WERI-Rb-1 (cell line): ENCODE measurements at regions not wholly inside any gene's neighbourhood (a gene's known extent, or its start where the extent isn't known, plus 50 kb on each side); places are given as distances from the start of the nearest gene placed in this dataset.
"Not testable (repeated sequence)": the region's sequence is repeated elsewhere in the genome, so short reads cannot be mapped to it uniquely, and the experiment has no call there.

Source experiments
- DNase-seq: peaks from one replicate; pipeline ENCODE4 v3.0.0-alpha.2; 2020
- H3K27ac ChIP-seq: fragments of 250-450 bp; sonication (Bioruptor Pico); 2 replicates; pipeline ENCODE4 v1.5.1; 2020; ENCODE audit warnings: mild to moderate bottlenecking, moderate library complexity
- H3K27me3 ChIP-seq: fragments of 250-450 bp; sonication (Bioruptor Pico); 2 replicates; pipeline ENCODE4 v1.5.1; 2021; ENCODE audit warnings: mild to moderate bottlenecking, low read depth, moderate library complexity; ENCODE audit not compliant: insufficient read depth, severe bottlenecking
- H3K36me3 ChIP-seq: fragments of 250-450 bp; sonication (Bioruptor Pico); 2 replicates; pipeline ENCODE4 v1.5.1; 2020; ENCODE audit warnings: mild to moderate bottlenecking, moderate library complexity
- H3K4me3 ChIP-seq: 2 replicates; pipeline ENCODE4 v1.5.1; 2011; ENCODE audit warnings: low read depth, mild to moderate bottlenecking, control low read depth, low read length
- H3K9me3 ChIP-seq: fragments of 250-450 bp; sonication (Bioruptor Pico); 2 replicates; pipeline ENCODE4 v1.5.1; 2021; ENCODE audit warnings: mild to moderate bottlenecking, moderate library complexity; ENCODE audit not compliant: severe bottlenecking
- TF ChIP-seq, protein P1 (sequence below): IDR thresholded peaks from 2 replicates; pipeline ENCODE4 v1.5.1; 2011; ENCODE audit warnings: low read depth, mild to moderate bottlenecking, control low read depth, inconsistent platforms, low read length

DNA sequence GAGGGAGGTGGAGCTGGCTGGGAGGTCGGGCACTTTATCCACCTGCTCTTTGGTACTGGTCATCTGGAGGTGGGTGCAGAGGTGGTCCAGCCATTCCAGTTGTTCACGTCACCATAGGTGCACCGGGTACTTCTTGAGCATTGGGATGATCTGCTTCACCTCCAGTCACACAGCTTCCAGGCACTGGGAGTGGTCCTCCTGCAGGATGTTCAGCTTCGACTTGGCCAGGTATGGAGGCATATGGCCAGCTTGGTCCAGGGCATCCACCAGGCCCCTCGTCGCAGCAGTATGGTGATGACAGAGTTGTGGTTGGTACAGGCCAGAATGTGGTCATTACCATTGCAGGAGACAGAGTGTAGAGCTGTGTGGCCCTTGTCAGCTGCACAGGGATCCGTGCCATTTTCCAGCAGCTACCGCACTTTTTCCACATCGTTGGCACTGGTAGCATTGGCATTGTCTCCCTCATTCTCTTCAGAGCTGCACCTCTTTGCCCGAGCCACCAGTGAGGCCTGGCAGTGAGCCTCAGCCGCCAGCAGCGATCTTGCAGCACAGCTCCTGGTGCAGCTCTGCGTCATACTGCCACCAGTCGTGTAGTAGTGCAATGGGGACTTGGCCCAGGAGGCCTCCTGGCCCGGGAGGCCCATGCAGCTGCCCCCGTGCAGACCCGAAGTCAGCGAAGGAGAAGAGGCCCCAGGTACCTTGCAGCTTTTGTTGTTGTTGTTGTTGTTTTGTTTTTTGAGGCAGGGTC is 150.9 kb downstream of the ZNF22 start:
- no peaks in the 10 kb centered on the region for H3K36me3 ChIP-seq
- TF ChIP-seq, protein P1, sequence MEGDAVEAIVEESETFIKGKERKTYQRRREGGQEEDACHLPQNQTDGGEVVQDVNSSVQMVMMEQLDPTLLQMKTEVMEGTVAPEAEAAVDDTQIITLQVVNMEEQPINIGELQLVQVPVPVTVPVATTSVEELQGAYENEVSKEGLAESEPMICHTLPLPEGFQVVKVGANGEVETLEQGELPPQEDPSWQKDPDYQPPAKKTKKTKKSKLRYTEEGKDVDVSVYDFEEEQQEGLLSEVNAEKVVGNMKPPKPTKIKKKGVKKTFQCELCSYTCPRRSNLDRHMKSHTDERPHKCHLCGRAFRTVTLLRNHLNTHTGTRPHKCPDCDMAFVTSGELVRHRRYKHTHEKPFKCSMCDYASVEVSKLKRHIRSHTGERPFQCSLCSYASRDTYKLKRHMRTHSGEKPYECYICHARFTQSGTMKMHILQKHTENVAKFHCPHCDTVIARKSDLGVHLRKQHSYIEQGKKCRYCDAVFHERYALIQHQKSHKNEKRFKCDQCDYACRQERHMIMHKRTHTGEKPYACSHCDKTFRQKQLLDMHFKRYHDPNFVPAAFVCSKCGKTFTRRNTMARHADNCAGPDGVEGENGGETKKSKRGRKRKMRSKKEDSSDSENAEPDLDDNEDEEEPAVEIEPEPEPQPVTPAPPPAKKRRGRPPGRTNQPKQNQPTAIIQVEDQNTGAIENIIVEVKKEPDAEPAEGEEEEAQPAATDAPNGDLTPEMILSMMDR, result no peak
- H3K4me3 ChIP-seq, result no peak overlapping the region
- no peak for DNase-seq
- H3K27ac ChIP-seq, result no peak overlapping the region
- no peaks in the 10 kb centered on the region for H3K27me3 ChIP-seq
- no peaks in the 10 kb centered on the region for H3K9me3 ChIP-seq

DNA sequence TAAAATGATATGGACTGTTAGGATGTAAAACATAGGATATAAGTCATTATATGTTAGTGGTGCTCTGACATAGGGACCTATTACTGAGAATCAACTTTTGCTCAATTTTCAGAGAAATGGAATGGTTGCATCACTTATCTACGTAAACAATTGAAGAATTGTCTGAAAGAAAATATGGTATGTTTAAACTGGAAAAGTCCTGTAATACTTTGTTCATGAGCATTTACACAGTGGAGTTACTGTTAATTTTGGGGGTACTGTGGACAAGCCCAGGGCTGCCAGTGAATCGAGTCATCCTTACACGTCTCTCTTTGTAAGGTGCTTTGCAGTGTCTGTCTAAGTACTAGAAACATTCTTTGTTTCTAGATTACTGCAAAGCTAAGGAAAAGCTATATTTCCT is 152.0 kb downstream of the ZNF22 start:
- H3K27ac ChIP-seq, result no peak overlapping the region
- TF ChIP-seq, protein P1, result no peak
- no peaks in the 10 kb centered on the region for H3K27me3 ChIP-seq
- H3K36me3 ChIP-seq, result no peaks in the 10 kb centered on the region
- no peak overlapping the region for H3K4me3 ChIP-seq
- DNase-seq, result no peak
- H3K9me3 ChIP-seq, result no peaks in the 10 kb centered on the region

DNA sequence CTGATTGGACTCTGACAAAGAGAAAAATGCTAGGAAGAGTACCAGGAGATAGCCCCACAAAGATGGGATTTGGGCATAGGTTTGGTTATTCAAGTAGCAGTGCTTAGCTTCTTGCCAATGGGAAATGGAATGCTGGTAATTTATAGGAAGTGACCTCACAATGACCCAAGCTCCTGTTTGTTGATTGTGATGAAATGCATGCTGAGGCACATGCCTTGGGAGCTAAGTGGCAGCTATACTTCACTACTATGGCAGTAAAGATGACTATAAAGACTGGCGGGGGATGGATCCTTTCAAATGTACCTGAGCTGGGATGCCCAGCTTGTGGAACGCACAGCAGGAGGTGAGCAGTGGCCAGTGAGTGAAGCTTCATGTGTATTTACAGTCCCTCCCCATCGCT is 153.8 kb downstream of the ZNF22 start:
- TF ChIP-seq, protein P1, result no peak
- Histone ChIP-seq H3K36me3 (no peaks in the 10 kb centered on the region), H3K27ac (no peak overlapping the region), H3K9me3 (no peaks in the 10 kb centered on the region), H3K27me3 (no peaks in the 10 kb centered on the region), H3K4me3 (no peak overlapping the region)
- DNase-seq, result no peak

DNA sequence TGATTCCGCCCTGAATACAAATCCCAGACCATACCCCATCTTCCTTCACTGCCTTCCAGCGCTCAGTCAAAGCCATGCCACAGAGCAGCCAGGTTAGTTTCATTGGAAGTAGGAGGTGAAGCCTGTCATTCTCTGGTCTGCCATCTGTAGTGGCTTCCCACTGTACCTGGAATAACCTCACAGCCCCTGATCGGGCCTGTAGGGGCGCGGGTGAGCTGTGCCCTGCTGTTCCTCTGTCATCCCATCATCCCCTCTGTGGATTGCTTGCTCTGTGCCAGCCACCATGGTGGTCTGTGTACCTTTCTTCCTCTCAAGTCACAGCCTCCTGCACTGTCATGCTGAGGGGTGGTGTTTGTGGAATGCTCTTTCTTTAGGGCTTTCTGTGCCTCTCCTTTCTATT is 155.1 kb downstream of the ZNF22 start:
- Histone ChIP-seq H3K27ac (no peak overlapping the region), H3K4me3 (no peak overlapping the region), H3K27me3 (no peaks in the 10 kb centered on the region), H3K36me3 (no peaks in the 10 kb centered on the region), H3K9me3 (no peaks in the 10 kb centered on the region)
- DNase-seq, result no peak
- TF ChIP-seq, protein P1, result no peak

DNA sequence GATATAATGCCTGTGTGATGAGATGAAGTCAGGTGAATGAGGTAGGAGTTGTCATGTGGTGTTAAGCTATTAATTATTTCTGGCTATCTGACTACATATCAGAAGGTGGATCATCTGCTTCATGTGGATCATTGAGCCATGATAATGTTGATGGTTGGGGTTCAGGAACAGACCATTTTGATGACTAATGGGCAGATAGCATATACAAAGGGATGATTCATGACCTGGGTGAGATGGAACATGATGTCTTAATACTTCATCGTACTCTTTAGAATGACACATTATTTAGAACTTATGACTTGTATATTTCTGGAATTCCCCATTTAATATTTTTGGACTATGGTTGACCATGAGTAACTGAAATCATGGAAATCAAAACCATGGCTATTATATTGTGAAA is 155.1 kb downstream of the OR13A1 start:
- H3K9me3 ChIP-seq, result no peaks in the 10 kb centered on the region
- no peaks in the 10 kb centered on the region for H3K27me3 ChIP-seq
- H3K36me3 ChIP-seq, result no peaks in the 10 kb centered on the region
- H3K4me3 ChIP-seq, result no peak overlapping the region
- no peak overlapping the region for H3K27ac ChIP-seq
- DNase-seq, result no peak
- TF ChIP-seq, protein P1, result no peak

DNA sequence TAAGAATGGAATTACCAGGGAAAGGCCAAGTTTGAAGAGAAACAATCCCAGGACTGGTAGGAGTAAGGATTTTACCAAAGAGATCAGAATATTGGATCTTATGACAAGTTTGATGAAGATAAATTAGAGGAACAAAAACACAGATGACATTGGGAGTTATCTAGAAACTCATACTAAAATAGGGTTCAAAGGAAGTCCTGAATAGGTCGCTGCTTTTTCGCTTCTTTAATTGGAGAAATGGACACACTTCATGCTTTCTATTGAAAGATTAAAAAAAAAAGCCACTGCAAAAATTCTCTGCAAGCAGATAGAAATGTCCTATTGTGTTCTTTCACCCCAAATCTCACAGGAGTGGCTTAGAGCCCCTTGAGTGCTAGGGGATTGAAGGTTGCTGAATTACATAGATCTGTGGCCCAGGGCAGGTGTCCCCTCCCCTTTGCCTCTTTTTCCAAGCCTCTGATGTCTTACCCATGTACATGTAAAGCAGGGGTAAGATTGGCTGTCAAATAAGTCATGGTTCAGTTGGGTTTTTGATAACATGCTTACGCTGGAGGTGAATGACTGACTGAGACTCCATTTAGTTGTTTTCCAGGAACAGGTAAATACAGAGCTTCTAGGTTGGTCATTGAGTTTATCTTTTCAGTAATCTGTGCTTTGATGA is 152.0 kb downstream of the OR13A1 start:
- Histone ChIP-seq H3K27me3 (no peaks in the 10 kb centered on the region), H3K27ac (no peak overlapping the region), H3K36me3 (no peaks in the 10 kb centered on the region), H3K9me3 (no peaks in the 10 kb centered on the region), H3K4me3 (no peak overlapping the region)
- TF ChIP-seq, protein P1, result no peak
- DNase-seq, result no peak

DNA sequence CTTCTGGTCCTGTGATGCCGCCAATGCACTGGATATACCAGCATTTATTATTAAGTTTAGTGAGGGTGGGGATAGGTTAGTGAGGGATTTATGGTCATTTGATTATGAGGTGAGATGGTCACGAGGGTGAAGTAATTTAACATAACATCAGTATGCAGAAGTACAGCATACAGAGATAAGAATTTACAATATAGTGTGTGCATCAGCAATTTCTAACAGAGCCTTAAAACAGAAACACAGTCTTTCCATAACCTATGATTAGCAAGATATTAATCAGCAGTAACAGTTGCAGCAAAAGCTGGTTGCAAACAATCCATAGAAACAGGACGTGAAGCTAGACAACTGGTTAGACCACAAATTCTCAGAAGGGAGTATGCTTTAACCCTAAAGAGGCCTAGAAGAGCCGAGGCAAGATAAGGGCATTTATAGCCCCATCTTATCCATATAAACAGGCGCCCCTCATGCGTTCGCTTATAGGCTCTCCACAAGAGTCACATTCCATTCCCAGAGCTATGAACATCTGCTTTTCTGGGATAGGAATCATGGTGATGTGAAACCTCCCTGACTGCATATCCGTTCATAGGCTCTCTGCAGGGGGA is 139.8 kb downstream of the OR13A1 start:
- H3K27me3 ChIP-seq, H3K27ac ChIP-seq, DNase-seq, H3K9me3 ChIP-seq, H3K4me3 ChIP-seq, H3K36me3 ChIP-seq: not testable (repeated sequence)
